NCI-H2107 treated with DMSO at 0.1 percent for 48 hours (cell line): ENCODE measurements at regions not wholly inside any gene's neighbourhood (a gene's known extent, or its start where the extent isn't known, plus 50 kb on each side); places are given as distances from the start of the nearest gene placed in this dataset.
A peak's percentile ranks its signal among the peaks of the same experiment; 100 is the strongest.

Experiments
- DNase-seq: peaks from one replicate; lab custom pipeline; 2025; ENCODE audit not compliant: unreplicated experiment; lab: John Stamatoyannopoulos, UW

DNA sequence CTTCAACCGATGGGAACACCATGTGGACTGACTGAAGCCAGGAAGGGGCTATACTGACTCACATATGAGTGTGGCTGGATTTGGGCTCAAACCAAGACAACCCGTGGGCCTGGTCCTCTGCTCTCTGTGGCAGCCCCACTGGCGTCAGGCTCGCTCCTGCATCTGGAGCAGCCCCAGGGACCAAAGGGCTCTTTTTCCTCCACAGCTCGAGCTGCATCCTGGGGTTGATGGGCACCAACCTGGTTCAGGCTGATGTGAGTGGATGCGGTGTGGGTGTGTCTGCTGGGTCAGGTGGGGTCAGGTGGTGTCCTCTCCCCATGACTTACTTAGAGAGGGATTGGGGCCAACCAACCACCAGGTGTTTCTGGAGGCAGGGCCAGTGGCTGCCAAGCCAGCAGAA, 303.0 kb upstream of the AJAP1 start:
- no peak for DNase-seq

DNA sequence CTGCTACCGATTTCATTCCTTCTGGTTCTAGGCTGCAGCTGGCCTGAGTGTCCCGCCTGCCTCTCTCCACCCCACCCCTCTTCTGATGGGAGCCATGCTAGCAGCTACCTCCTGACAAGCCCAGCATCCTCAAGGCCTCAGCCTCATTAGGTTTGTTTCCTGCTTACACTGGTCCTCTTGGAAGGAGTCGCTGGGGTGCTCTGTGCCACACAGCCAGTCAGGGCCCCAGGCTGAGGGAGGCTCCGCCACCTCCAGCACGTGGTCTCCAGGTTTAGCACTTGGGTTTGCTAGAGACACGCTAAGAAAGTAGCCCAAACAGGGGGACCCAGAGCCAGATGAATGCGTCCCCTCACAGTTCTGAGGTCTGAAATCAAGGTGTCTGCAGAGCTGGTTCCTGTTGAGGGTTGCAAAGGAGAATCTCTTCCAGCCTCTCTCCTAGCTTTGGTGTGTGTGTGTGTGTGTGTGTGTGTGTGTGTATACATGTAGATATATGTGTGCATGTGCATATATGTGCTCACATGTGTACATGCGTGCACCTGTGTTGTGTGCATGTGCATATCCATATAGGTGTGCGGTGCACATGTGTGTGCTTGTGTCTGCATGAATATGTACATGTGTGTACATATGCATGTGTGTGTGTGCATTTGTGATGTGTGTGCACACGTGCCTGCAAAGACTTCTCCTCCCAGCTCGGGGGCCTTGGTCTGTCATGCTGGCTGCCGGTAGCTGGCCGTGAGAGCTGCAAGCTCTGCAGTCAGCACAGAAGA, 301.1 kb upstream of the AJAP1 start:
- no peak for DNase-seq

DNA sequence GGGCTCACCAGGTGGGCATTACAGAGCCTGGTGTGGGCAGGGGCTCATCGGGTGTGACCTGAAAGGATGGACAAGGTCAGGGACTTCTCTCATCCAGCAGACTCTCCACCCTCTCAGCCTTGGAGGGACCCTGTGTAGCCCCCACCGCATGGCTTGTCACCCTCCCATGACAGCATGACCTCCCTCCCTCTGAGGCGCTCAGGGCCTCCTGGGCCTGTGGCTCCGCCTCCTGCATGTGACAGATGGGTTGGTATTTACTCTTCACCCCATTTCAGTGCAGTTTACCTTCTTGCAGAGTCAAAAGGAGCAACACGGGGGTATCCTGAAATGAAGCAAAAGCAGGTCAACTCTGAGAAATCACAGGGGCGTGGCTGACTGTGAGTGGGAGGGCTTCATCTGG, 298.6 kb upstream of the AJAP1 start:
- no peak for DNase-seq

DNA sequence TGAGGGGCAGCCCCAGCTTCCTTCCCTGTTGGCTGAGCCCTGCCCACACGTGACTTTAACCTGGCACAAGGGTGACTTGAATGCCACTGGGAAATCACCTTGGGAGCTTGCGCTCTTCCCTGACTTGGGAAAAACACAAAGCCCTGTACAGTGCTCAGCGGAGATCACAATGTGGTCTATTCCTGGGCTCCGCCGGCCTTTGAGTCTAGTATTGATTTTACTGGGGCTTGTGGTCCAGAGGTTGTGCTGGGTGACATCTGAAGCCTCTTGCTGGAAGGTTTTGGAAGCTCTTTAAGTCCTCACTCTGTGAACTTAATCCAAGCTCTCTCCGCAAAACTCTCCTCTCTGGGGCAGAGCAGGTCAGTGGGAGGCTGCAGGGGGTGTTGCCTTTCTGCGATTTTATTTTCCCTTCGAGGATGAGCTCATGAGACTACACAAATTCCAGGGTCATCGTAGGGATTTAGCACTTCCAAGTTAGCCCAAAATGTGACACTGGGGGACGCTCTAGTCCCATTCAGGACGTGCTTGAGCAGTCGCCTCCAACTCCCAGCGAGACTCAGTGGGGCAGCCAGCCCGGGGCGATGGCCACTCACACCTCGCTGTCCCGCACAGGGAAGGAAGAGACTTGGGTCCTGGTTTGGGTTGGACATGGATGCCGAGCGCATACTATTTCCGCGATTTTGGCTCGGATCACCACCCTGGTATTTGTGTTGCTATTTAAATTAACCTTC, 291.9 kb upstream of the AJAP1 start:
- DNase-seq = no peak

- DNase-seq = no peak
Observed at GRCh38 chr1:4366091-4366490, 288.3 kb upstream of the AJAP1 start.

DNA sequence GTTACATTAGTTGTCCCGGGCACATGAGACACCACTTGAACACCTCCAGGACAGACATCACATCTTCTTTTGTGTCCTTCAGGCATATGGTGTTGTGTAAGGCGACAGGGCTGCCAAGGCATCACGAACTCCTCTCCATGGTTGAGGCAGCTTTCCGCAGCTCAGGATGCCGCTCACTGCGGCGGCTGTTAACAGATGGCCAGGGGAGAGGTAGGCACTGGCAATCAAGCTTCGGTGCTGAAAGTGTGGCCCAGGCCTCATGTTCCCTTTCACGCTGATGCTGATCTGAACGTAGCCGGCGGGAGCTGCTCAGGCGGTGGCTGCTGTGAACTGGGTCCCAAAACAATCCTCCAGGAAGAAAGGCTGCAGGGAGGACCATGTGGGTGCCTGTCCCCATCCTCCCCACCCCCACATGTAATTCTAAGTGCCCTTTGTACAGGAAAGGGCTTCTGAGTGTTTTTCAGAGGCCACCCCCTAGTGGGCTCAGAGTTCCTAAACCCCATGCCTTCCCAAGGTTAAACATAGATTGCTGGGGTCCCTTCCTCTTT, 287.1 kb upstream of the AJAP1 start:
- no peak for DNase-seq

DNA sequence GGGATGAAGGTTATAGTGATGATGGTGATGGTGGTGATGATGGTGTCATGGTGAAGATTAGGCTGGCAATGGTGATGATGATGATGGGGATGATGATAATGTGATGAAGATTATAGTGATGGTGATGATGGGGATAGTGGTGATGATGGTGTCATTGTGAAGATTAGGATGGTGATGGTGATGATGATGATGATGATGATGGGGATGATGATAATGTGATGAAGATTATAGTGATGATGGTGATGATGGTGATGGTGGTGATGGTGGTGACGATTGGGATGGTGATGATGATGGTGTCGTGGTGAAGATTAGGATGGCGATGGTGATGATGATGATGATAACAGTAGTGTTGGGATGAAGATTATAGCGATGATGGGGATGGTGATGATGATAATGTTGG, 285.1 kb upstream of the AJAP1 start:
- no peak for DNase-seq

DNA sequence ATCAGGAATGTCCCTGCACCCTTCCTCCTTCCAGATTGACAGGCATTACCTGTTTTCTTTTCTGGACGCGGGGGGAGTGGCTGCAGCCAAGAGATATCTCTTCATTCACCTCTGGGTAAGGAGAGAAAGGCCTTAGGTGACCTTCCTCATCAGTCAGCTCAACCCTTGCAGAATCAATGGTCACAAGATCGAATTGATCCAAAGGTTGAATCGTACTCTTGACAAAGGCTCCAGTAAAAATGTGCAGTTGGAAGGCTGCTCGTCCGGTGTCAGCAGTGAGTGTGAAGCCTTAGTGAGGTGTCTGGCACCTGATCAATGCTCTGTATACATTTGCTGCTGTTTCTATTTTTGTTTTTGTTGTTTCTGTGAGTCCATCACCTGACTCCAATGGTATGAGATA, 282.6 kb upstream of the AJAP1 start:
- DNase-seq = no peak

- no peak for DNase-seq
Observed at GRCh38 chr1:4375812-4376211, 278.6 kb upstream of the AJAP1 start.

DNA sequence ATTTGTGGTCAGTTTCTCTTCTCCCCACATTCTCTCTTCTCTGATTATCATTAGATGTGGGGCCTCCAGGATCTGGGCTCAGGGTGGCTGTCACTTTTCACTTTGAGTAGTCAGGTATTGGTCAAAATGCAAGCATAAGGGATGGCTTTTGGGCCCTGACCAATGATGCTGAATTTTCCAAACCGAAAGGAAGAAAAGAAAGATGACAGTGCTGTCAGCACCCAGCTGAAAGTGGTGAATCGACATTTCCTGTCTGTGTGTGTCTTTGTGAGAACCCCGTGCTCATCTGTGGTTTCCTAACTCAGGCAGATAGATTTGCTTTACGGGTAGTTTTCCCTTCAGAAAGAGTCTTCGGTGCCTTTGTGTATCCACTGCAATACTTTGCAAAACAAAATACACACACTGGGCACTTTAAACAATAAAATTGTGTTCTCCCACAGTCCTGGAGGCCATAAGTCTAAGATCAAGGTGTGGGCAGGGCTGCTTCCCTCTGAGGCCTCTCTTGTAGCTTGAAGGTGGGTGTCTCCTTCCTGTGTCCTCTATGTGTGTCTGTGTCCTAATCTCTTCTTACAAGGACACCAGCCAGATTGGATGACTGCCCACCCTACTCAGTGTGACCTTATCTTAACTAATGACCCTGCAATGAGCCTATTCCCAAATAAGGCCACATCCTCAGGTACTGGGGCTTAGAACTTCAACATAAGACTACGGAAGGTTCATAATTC, 274.8 kb upstream of the AJAP1 start:
- no peak for DNase-seq

DNA sequence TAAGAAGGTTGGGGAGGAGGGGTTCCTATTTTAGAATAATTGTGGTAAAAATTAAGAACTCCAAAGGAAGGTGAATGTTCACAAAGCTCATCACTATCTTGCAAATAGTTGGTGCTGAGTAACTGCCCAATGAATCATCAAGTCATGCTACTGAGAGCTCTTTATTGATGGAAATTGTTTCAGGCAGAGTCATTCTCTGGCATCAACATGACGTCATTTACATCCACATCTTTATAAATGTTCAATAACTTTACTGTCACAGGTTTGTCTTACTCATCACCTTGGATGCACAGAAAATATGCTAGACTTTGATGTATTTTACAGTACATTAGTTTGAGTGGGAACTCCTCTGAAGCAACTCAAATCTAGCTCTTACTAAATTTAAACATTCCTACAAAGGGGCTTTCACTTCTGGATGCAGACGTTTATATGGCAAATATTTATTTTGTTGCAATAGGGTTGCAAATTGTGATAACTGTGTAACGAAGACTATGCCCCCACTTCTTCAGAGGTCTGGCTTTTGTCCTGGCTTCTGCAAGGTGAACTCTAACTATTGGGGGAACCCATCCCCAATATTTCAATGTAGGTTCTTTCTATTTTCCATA, 273.7 kb upstream of the AJAP1 start:
- no peak for DNase-seq

DNA sequence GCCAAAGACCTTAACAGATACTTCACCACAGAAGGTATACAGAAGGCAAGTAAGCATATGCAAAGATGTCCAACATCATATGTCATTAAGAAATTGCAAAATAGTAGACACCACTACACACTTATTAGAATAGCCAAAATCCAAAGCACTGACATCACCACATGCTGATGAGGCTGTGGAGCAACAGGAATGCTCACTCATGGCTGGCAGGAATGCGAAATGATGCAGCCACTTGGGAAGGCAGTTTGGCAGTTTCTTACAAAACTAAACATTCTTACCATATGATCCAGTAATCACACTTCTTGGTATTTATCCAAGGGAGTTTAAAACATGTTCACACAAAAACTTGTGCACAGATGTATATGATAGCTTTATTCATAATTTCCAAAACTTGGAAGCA, 261.2 kb upstream of the AJAP1 start:
- DNase-seq = no peak

- no peak for DNase-seq
Observed at GRCh38 chr1:4394366-4394765, 260.0 kb upstream of the AJAP1 start.

DNA sequence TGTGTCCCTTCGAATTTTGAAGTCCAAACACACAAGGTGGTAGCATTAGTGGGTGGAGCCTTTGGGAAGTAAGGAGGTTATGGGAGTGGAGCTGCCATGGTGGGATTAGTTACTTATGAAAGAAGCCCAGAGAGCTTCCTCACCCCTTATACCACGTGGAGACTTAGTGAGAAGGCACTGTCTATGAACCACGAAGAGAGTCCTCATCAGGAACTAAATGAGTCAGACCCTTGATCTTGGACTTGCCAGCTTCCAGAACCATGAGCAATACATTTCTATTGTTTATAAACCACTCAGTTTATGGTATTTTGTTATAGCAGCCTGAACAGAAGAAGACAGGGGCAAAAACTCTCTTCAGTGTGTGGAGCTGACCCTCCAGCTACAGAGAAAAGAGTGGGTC, 259.3 kb upstream of the AJAP1 start:
- no peak for DNase-seq

- peak; percentile 24 for DNase-seq
Observed at GRCh38 chr1:4395676-4396075, 258.7 kb upstream of the AJAP1 start.

GRCh38 chr1:4396551-4396950, 257.9 kb upstream of the AJAP1 start:
- DNase-seq = no peak

- DNase-seq = peak; percentile 41
Observed at GRCh38 chr1:4397196-4397595, 257.2 kb upstream of the AJAP1 start.

DNA sequence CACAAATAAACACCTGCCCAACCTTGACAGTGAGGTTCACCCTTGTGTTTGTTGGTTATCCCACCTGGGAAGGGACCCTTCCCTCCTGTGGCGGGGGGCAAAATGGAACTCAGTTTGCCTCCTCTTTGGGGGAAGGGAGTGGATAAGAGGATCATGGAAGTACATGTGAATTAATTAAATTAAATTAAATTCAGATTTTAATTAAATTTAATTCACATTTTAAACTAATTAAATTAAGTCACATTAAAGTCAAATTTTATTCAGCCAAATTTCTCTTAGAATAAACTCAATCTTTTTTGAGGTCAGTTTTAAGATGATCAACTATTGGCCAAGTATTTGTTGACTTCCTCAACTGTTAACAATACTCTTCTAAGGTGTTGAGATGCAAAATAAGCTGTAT, 252.4 kb upstream of the AJAP1 start:
- DNase-seq = no peak

DNA sequence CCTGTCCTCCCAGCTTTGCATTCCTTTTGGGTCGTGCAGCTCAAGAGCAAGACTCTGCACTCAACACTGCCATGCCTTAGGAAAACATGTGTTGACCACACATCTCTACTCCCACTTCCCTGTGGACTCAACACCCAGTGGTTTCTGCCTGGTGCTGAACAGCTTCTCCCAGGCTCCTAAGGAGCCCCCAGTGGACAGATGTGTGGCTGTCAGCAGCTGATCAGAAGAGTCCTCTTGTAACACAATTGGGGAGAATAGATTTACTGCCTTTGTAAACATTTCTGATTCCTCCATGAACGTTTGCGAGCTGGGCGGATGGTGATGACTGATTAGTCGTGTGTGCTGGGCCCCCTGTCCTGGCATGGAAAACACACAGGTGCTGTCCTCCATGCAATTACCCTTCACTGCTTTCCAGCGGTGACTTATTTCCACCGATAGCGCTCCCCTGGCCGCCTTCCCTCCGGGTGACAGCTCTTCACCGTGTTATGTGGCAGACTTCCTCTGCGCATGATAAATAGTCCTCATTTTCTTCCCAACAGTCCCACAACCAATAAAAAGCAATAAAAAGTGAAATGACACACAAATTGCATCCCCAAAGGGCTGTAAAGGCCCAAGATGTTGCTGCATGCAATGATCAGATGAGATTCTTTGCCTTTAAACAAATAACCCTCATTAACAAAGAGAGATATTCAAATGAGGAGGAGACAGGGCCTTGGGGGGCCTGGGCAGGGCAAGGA, 249.4 kb upstream of the AJAP1 start:
- no peak for DNase-seq

- no peak for DNase-seq
Observed at GRCh38 chr1:4407851-4408250, 246.6 kb upstream of the AJAP1 start.

GRCh38 chr1:4408380-4408779, 246.0 kb upstream of the AJAP1 start:
- no peak for DNase-seq
